IMR-90 (cell line): ENCODE measurements at regions not wholly inside any gene's neighbourhood (a gene's known extent, or its start where the extent isn't known, plus 50 kb on each side); places are given as distances from the start of the nearest gene placed in this dataset.

Experiments
- ATAC-seq: fragments of 200-7000 bp; cut with Tn5 transposase; 2 replicates; pipeline ENCODE4 v1.9.1; 2020; ENCODE audit warnings: low read depth, mild to moderate bottlenecking, moderate library complexity
- BruUV-seq: library from RNA; stranded (reverse); fragments of 400-500 nt; replicated peaks from 2 replicates; lab custom pipeline; 2021; lab: Mats Ljungman, UMichigan
- CTCF ChIA-PET: fragments of 300-600 bp; formaldehyde crosslinking; extraction: SDS; loops from one replicate; lab custom pipeline; 2021; ENCODE audit warnings: antibody characterized with exemption; lab: Yijun Ruan, JAX
- POLR2A ChIA-PET: fragments of 300-600 bp; sonication (Branson Sonifier 250); formaldehyde crosslinking; loops from one replicate; lab custom pipeline; 2022; ENCODE audit warnings: antibody characterized with exemption; ENCODE audit not compliant: unreplicated experiment; lab: Charles Lee
- DNase-seq: peaks from one replicate; pipeline ENCODE4 v3.0.0; 2013
- H2AFZ ChIP-seq: replicated peaks from 2 replicates; pipeline ENCODE3; 2013; ENCODE audit warnings: low read length, mild to moderate bottlenecking; ENCODE audit not compliant: poor library complexity
- H2AK5ac ChIP-seq: 2 replicates; pipeline ENCODE4 v1.6.1; 2013; ENCODE audit warnings: low read depth, low read length, inconsistent platforms
- H2AK9ac ChIP-seq: replicated peaks from 2 replicates; pipeline ENCODE3; 2013; ENCODE audit warnings: mild to moderate bottlenecking, low read depth, low read length, moderate library complexity; ENCODE audit not compliant: poor library complexity
- H2BK120ac ChIP-seq: 2 replicates; pipeline ENCODE4 v1.6.1; 2013; ENCODE audit warnings: low read depth, low read length, inconsistent platforms
- H2BK15ac ChIP-seq: 3 replicates; pipeline ENCODE4 v1.6.1; 2013; ENCODE audit warnings: low read depth, low read length, inconsistent platforms
- H2BK20ac ChIP-seq: 2 replicates; pipeline ENCODE4 v1.6.1; 2013; ENCODE audit warnings: low read depth, mild to moderate bottlenecking, inconsistent platforms, low read length, moderate library complexity
- H2BK5ac ChIP-seq: 2 replicates; pipeline ENCODE4 v1.6.1; 2013; ENCODE audit warnings: mild to moderate bottlenecking, low read depth, low read length, inconsistent platforms; ENCODE audit not compliant: poor library complexity, severe bottlenecking
- H3K14ac ChIP-seq: replicated peaks from 2 replicates; pipeline ENCODE4 v1.6.1; 2013; ENCODE audit warnings: low read depth, low read length, inconsistent platforms
- H3K18ac ChIP-seq: 2 replicates; pipeline ENCODE4 v1.6.1; 2013; ENCODE audit warnings: low read depth, low read length, control low read depth
- H3K23ac ChIP-seq: 2 replicates; pipeline ENCODE4 v1.6.1; 2013; ENCODE audit warnings: low read depth, low read length, inconsistent platforms
- H3K27ac ChIP-seq: 2 replicates; pipeline ENCODE4 v1.5.1; 2013; ENCODE audit warnings: mild to moderate bottlenecking, control low read depth, low read length; ENCODE audit not compliant: insufficient read depth
- H3K27me3 ChIP-seq: 2 replicates; pipeline ENCODE4 v1.6.1; 2013; ENCODE audit warnings: low read length; ENCODE audit not compliant: control insufficient read depth, insufficient read depth
- H3K36me3 ChIP-seq: 2 replicates; pipeline ENCODE4 v1.6.1; 2013; ENCODE audit warnings: low read length, mixed read lengths; ENCODE audit not compliant: control insufficient read depth, insufficient read depth
- H3K4ac ChIP-seq: 2 replicates; pipeline ENCODE4 v1.6.1; 2013; ENCODE audit warnings: low read depth, low read length, inconsistent platforms
- H3K4me1 ChIP-seq: 2 replicates; pipeline ENCODE4 v1.6.1; 2013; ENCODE audit warnings: low read length, mixed read lengths; ENCODE audit not compliant: control insufficient read depth, insufficient read depth
- H3K4me2 ChIP-seq: 2 replicates; pipeline ENCODE4 v1.6.1; 2013; ENCODE audit warnings: low read depth, mild to moderate bottlenecking, control low read depth, low read length, moderate library complexity
- H3K4me3 ChIP-seq: 2 replicates; pipeline ENCODE4 v1.5.1; 2013; ENCODE audit warnings: low read depth, mild to moderate bottlenecking, control low read depth, low read length, moderate library complexity; ENCODE audit not compliant: insufficient read depth
- H3K56ac ChIP-seq: 2 replicates; pipeline ENCODE4 v1.6.1; 2013; ENCODE audit warnings: low read length, inconsistent platforms; ENCODE audit not compliant: insufficient read depth; ENCODE audit errors: extremely low read depth
- H3K79me1 ChIP-seq, 2 experiments: 2 replicates each; pipeline ENCODE4 v1.6.1; 2013; ENCODE audit warnings: low read length in 2 of 2, inconsistent platforms in 1 of 2, low read depth in 1 of 2
- H3K9ac ChIP-seq: 2 replicates; pipeline ENCODE4 v1.6.1; 2013; ENCODE audit warnings: low read depth, low read length, control low read depth
- H3K9me1 ChIP-seq: 2 replicates; pipeline ENCODE4 v1.6.1; 2013; ENCODE audit warnings: low read length, inconsistent platforms; ENCODE audit not compliant: insufficient read depth
- H3K9me3 ChIP-seq: 2 replicates; pipeline ENCODE4 v1.6.1; 2013; ENCODE audit warnings: low read length; ENCODE audit not compliant: control insufficient read depth, insufficient read depth
- H4K20me1 ChIP-seq: 2 replicates; pipeline ENCODE4 v1.6.1; 2013; ENCODE audit warnings: low read length, inconsistent platforms; ENCODE audit not compliant: insufficient read depth
- H4K5ac ChIP-seq: 2 replicates; pipeline ENCODE4 v1.6.1; 2013; ENCODE audit warnings: mild to moderate bottlenecking, low read depth, low read length, control low read depth
- H4K8ac ChIP-seq, 2 experiments: 2 replicates each; pipeline ENCODE4 v1.6.1; 2013; ENCODE audit warnings: low read depth in 2 of 2, low read length in 2 of 2, control low read depth in 1 of 2, inconsistent platforms in 1 of 2
- H4K91ac ChIP-seq: 2 replicates; pipeline ENCODE4 v1.6.1; 2013; ENCODE audit warnings: low read depth, low read length, inconsistent platforms; ENCODE audit not compliant: insufficient read depth
- MXI1 ChIP-seq: IDR thresholded peaks from 2 replicates; pipeline ENCODE4 v1.6.1; 2012; ENCODE audit warnings: low read depth, mild to moderate bottlenecking, low read length, moderate library complexity, borderline replicate concordance
- RFX5 ChIP-seq: IDR thresholded peaks from 2 replicates; pipeline ENCODE4 v1.8.0; 2012; ENCODE audit warnings: low read depth, mild to moderate bottlenecking, low read length, moderate library complexity
- WGBS, 2 experiments: methylation state at CpG; one replicate each; pipeline versions ENCODE4 v1.1.5 to v1.1.7; 2013; ENCODE audit warnings: missing lambda C conversion rate in 2 of 2; ENCODE audit not compliant: insufficient read length in 1 of 2; ENCODE audit errors: extremely low coverage in 2 of 2; 5-methylcytosine and 5-hydroxymethylcytosine counted together
- dilution Hi-C: fragments of 300-500 bp; cut with HindIII; formaldehyde crosslinking; loops from one replicate; pipeline ENCODE4 v1.14.3; 2018; ENCODE audit warnings: low sequenced_read_pairs; ENCODE audit not compliant: unreplicated experiment
- in situ Hi-C: fragments of 300-500 bp; cut with MboI; formaldehyde crosslinking; loops from 3 replicates; pipeline ENCODE4 v1.14.3; 2019; ENCODE audit warnings: low sequenced_read_pairs, inconsistent platforms, mixed read lengths
- intact Hi-C: fragments of 100-400 bp; cut with micrococcal nuclease; formaldehyde crosslinking; loops from 2 replicates; pipeline ENCODE4 v1.10.0; 2022
- TF ChIP-seq, protein P1 (sequence below): fragments of 150-350 bp; IDR thresholded peaks from 2 replicates; pipeline ENCODE4 v1.6.1; 2016; ENCODE audit warnings: low read depth, mild to moderate bottlenecking, low read length, moderate library complexity, borderline replicate concordance

DNA sequence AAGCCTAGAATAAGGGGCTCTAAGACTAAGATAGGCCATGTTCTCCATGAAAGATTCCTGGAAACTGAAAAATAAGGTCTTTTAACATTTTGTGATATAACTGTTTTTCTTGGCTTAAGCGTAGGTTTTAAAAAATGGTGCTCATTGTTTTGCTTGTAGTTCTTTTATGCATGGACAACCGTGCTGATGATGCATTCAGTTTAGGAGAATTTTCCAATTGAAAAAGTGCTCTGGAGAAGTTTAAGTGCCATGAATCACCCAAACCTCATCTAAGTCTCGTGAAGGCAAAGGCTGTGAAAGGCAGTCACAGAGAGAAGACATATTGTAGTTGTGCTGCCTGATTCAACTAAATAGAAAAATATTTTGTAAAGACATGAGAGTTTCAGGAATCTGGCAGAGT lies 111.8 kb upstream of the GAREM1 start:
- Histone ChIP-seq H2BK20ac (no peak overlapping the region), H4K20me1 (no peaks in the 10 kb centered on the region), H3K9me3 (no peaks in the 10 kb centered on the region), H2BK5ac (no peak overlapping the region), H2AFZ (no peak overlapping the region), H2BK120ac (no peak overlapping the region), H3K4me2 (no peak overlapping the region), H2AK9ac (no peak overlapping the region), H3K4ac (no peak overlapping the region), H2AK5ac (no peak overlapping the region), H3K14ac (no peak overlapping the region), H3K36me3 (no peaks in the 10 kb centered on the region), H4K5ac (no peak overlapping the region), H3K9me1 (no peaks in the 10 kb centered on the region), H4K91ac (no peak overlapping the region), H3K18ac (no peak overlapping the region), H3K23ac (no peak overlapping the region), H4K8ac (no peak overlapping the region), H3K9ac (no peak overlapping the region), H3K27me3 (no peaks in the 10 kb centered on the region), H3K4me3 (no peak overlapping the region), H3K79me1 (no peaks in the 10 kb centered on the region), H3K27ac (no peak overlapping the region), H3K4me1 (no peaks in the 10 kb centered on the region), H3K56ac (no peak overlapping the region), H2BK15ac (no peak overlapping the region)
- ChIA-PET POLR2A (no interaction called here), CTCF (no interaction called here)
- 80% methylated on average over 1 of the region's 3 CpGs; no CpG with 5 or more reads in 1 of the 2 experiments for WGBS, 2 experiments
- no TSS peak for BruUV-seq
- no peak for DNase-seq
- intact Hi-C loops, result no loop called here
- TF ChIP-seq MXI1 (no peak), RFX5 (no peak)
- TF ChIP-seq, protein P1, sequence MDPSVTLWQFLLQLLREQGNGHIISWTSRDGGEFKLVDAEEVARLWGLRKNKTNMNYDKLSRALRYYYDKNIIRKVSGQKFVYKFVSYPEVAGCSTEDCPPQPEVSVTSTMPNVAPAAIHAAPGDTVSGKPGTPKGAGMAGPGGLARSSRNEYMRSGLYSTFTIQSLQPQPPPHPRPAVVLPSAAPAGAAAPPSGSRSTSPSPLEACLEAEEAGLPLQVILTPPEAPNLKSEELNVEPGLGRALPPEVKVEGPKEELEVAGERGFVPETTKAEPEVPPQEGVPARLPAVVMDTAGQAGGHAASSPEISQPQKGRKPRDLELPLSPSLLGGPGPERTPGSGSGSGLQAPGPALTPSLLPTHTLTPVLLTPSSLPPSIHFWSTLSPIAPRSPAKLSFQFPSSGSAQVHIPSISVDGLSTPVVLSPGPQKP, result no peak
- ATAC-seq, result no peak
- dilution Hi-C loops, result no loop called here
- in situ Hi-C loops, result no loop called here
